ENCODE measurements at regions not wholly inside any gene's neighbourhood (a gene's known extent, or its start where the extent isn't known, plus 50 kb on each side); places are given as distances from the start of the nearest gene placed in this dataset.

GRCh38 chr6:126147291-126147815, 161.0 kb downstream of the TRMT11 start:
- TF ChIP-seq SP1 (IDR thresholded peaks at IDR 0.05) (no peak), L3MBTL2 (conservative IDR thresholded peaks at IDR 0.05) (no peak), BHLHE40 (IDR thresholded peaks at IDR 0.05; ENCODE audit: borderline replicate concordance) (no peak), FOXK2 (IDR thresholded peaks at IDR 0.05) (no peak), TARDBP (IDR thresholded peaks at IDR 0.05) (no peak), PKNOX1 (IDR thresholded peaks at IDR 0.05) (no peak), FOXM1 (IDR thresholded peaks at IDR 0.05; ENCODE audit: borderline replicate concordance) (no peak), HDGF (IDR thresholded peaks at IDR 0.05; ENCODE audit: borderline replicate concordance) (no peak), NFRKB (IDR thresholded peaks at IDR 0.05) (no peak)
